GM12878 (cell line): ENCODE measurements at regions not wholly inside any gene's neighbourhood (a gene's known extent, or its start where the extent isn't known, plus 50 kb on each side); places are given as distances from the start of the nearest gene placed in this dataset.

Experiments
- ATAC-seq: fragments of 200-7000 bp; cut with Tn5 transposase; 3 replicates; pipeline ENCODE4 v1.9.1; 2020; ENCODE audit warnings: mild to moderate bottlenecking, moderate library complexity
- BruUV-seq: library from RNA; stranded (reverse); fragments of 400-500 nt; replicated peaks from 2 replicates; lab custom pipeline; 2021; lab: Mats Ljungman, UMichigan
- CTCF ChIA-PET: fragments of 300-600 bp; sonication (Branson Sonifier 250); formaldehyde crosslinking; extraction: SDS; loops from one replicate; lab custom pipeline; 2021; ENCODE audit warnings: inconsistent platforms; lab: Yijun Ruan, JAX
- POLR2A ChIA-PET: fragments of 350-600 bp; formaldehyde crosslinking; extraction: SDS; loops from one replicate; lab custom pipeline; 2021; ENCODE audit warnings: inconsistent platforms; lab: Charles Lee
- RAD21 ChIA-PET: fragments of 300-600 bp; sonication (Branson Sonifier 250); formaldehyde crosslinking; loops from one replicate; lab custom pipeline; 2023; ENCODE audit warnings: antibody characterized with exemption; ENCODE audit not compliant: unreplicated experiment; lab: Charles Lee
- SMC1A ChIA-PET: fragments of 300-600 bp; sonication (Branson Sonifier 250); formaldehyde crosslinking; loops from one replicate; lab custom pipeline; 2023; ENCODE audit not compliant: unreplicated experiment, uncharacterized antibody; lab: Charles Lee
- DNase-seq: peaks from one replicate; pipeline ENCODE4 v3.0.0-alpha.2; 2011; ENCODE audit warnings: low read depth, low spot score
- FAIRE-seq: peaks from 3 replicates; lab custom pipeline; 2011; peaks lifted over from hg19 to GRCh38; lab: Jason Lieb, UNC
- H2AFZ ChIP-seq: 2 replicates; pipeline ENCODE4 v1.6.0; 2011; ENCODE audit warnings: low read depth, low read length, control low read depth; ENCODE audit not compliant: control insufficient read depth
- H3K27ac ChIP-seq: 2 replicates; pipeline ENCODE4 v1.5.1; 2011; ENCODE audit warnings: control low read depth; ENCODE audit not compliant: control insufficient read depth, insufficient read depth
- H3K27me3 ChIP-seq, 2 experiments: replicated peaks in 1 of 2; 2 replicates each; pipeline versions ENCODE4 v1.6.0 to v1.6.1; 2011; ENCODE audit warnings: low read length in 1 of 2; ENCODE audit not compliant: control insufficient read depth in 2 of 2, insufficient read depth in 2 of 2
- H3K36me3 ChIP-seq, 2 experiments: 2 replicates each; pipeline ENCODE4 v1.5.1; 2011; ENCODE audit warnings: low read length in 1 of 2; ENCODE audit not compliant: control insufficient read depth in 2 of 2, insufficient read depth in 2 of 2
- H3K4me1 ChIP-seq: 2 replicates; pipeline ENCODE4 v1.6.1; 2011; ENCODE audit warnings: mild to moderate bottlenecking, low read length, moderate library complexity, mixed read lengths; ENCODE audit not compliant: control insufficient read depth, insufficient read depth
- H3K4me2 ChIP-seq: 2 replicates; pipeline ENCODE4 v1.6.0; 2011; ENCODE audit warnings: control low read depth; ENCODE audit not compliant: control insufficient read depth, insufficient read depth
- H3K4me3 ChIP-seq: fragments of 200-600 bp; sonication (generic); 2 replicates; pipeline ENCODE4 v1.5.1; 2016
- H3K79me2 ChIP-seq: 2 replicates; pipeline ENCODE4 v1.6.0; 2011; ENCODE audit warnings: low read length; ENCODE audit not compliant: control insufficient read depth, insufficient read depth
- H3K9ac ChIP-seq: 2 replicates; pipeline ENCODE4 v1.8.0; 2011; ENCODE audit warnings: low read length, control low read depth, mixed read lengths; ENCODE audit not compliant: control insufficient read depth, insufficient read depth
- H3K9me3 ChIP-seq: replicated peaks from 3 replicates; pipeline ENCODE4 v1.5.1; 2011; ENCODE audit warnings: mild to moderate bottlenecking, low read length; ENCODE audit not compliant: control insufficient read depth, insufficient read depth
- H4K20me1 ChIP-seq: 2 replicates; pipeline ENCODE4 v1.6.0; 2011; ENCODE audit not compliant: control insufficient read depth, insufficient read depth
- ASH2L ChIP-seq: fragments of 300-600, 200-600 bp; sonication (generic); IDR thresholded peaks from 2 replicates; pipeline ENCODE4 v1.6.1; 2017; ENCODE audit warnings: low read depth, mild to moderate bottlenecking, borderline replicate concordance
- CEBPZ ChIP-seq: fragments of 150-350 bp; IDR thresholded peaks from 2 replicates; pipeline ENCODE4 v1.6.1; 2016; ENCODE audit warnings: low read depth, low read length
- CHD2 ChIP-seq: IDR thresholded peaks from 2 replicates; pipeline ENCODE4 v1.6.1; 2011; ENCODE audit warnings: low read depth, low read length, improper control_type of control experiment, borderline replicate concordance
- CREB1 ChIP-seq: IDR thresholded peaks from 2 replicates; pipeline ENCODE4 v1.6.1; 2012; ENCODE audit warnings: low read depth, mild to moderate bottlenecking, inconsistent platforms
- EP300 ChIP-seq, 2 experiments: fragments of 150-350 bp in 1 of 2; IDR thresholded peaks; 2 replicates each; pipeline ENCODE4 v1.6.1; 2011 to 2012; ENCODE audit warnings: low read depth in 2 of 2, low read length in 2 of 2, borderline replicate concordance in 1 of 2, improper control_type of control experiment in 1 of 2, inconsistent platforms in 1 of 2; ENCODE audit not compliant: control insufficient read depth in 1 of 2
- JUND ChIP-seq: IDR thresholded peaks from 2 replicates; pipeline ENCODE4 v1.6.1; 2012; ENCODE audit warnings: low read depth, mild to moderate bottlenecking, low read length, improper control_type of control experiment, moderate library complexity
- NRF1 ChIP-seq: conservative IDR thresholded peaks from 2 replicates; pipeline ENCODE4 v1.6.1; 2011; ENCODE audit warnings: mild to moderate bottlenecking, low read depth, low read length, improper control_type of control experiment
- RELB ChIP-seq: fragments of 450-650 bp; IDR thresholded peaks from 2 replicates; pipeline ENCODE4 v1.6.1; 2017; ENCODE audit warnings: low read depth, mild to moderate bottlenecking, moderate library complexity
- SIN3A ChIP-seq: IDR thresholded peaks from 2 replicates; pipeline ENCODE4 v1.6.1; 2012; ENCODE audit warnings: low read depth, low read length, improper control_type of control experiment
- TAF1 ChIP-seq: IDR thresholded peaks from 2 replicates; pipeline ENCODE4 v1.6.1; 2011; ENCODE audit warnings: mild to moderate bottlenecking, low read depth, low read length, borderline replicate concordance
- ZNF622 ChIP-seq: fragments of 450-650 bp; IDR thresholded peaks from 2 replicates; pipeline ENCODE4 v1.6.1; 2017; ENCODE audit warnings: mild to moderate bottlenecking, inconsistent platforms
- WGBS: methylation state at CpG from one replicate; pipeline ENCODE4 v1.1.6; 2016; ENCODE audit warnings: low lambda C conversion rate; ENCODE audit not compliant: insufficient replicate concordance, insufficient coverage; ENCODE audit errors: missing lambda C conversion rate; 5-methylcytosine and 5-hydroxymethylcytosine counted together
- in situ Hi-C: fragments of 300-500 bp; cut with MboI; formaldehyde crosslinking; loops from 9 replicates; pipeline ENCODE4 v1.14.3; 2018; ENCODE audit warnings: mixed read lengths
- intact Hi-C: fragments of 100-400 bp; cut with micrococcal nuclease; formaldehyde crosslinking; loops from one replicate; pipeline ENCODE4 v1.14.2; 2022; ENCODE audit not compliant: unreplicated experiment

- no peak for TF ChIP-seq CEBPZ
- TF ChIP-seq JUND = no peak
- no peak for TF ChIP-seq CREB1
- no peak for TF ChIP-seq SIN3A
- TF ChIP-seq RELB = no peak
- no peak for TF ChIP-seq ASH2L
Observed at GRCh38 chr11:16561150-16561549, 177.3 kb upstream of the C11orf58 start (continued).

GRCh38 chr11:16558494-16558893, 180.0 kb upstream of the C11orf58 start:
- H3K36me3 ChIP-seq = no peaks in the 10 kb centered on the region
- H3K4me2 ChIP-seq = no peak overlapping the region
- ChIA-PET SMC1A (no interaction called here), RAD21 (no interaction called here), POLR2A (no interaction called here), CTCF (no interaction called here)
- H3K27me3 ChIP-seq = no peaks in the 10 kb centered on the region
- ATAC-seq (no peak), DNase-seq (no peak), FAIRE-seq (no peak)
- H3K27ac ChIP-seq = no peak overlapping the region
- WGBS = 0% methylated on average over 1 of the region's 1 CpG
- H3K4me3 ChIP-seq = no peak overlapping the region
- H3K4me1 ChIP-seq = no peaks in the 10 kb centered on the region
- no peaks in the 10 kb centered on the region for H3K9me3 ChIP-seq
- intact Hi-C loops = no loop called here
- in situ Hi-C loops = no loop called here
- H2AFZ ChIP-seq = no peak overlapping the region
- H3K9ac ChIP-seq = no peak overlapping the region
- no peaks in the 10 kb centered on the region for H3K79me2 ChIP-seq
- no TSS peak for BruUV-seq
- H4K20me1 ChIP-seq = no peaks in the 10 kb centered on the region
- no peak for TF ChIP-seq EP300 (IDR thresholded peaks at IDR 0.05; ENCODE audit: borderline replicate concordance in 1 of 2, control insufficient read depth in 1 of 2, low read depth in 2 of 2, low read length in 2 of 2)
- no peak for TF ChIP-seq ZNF622
- TF ChIP-seq NRF1 = no peak
- TF ChIP-seq RELB = no peak
- TF ChIP-seq CHD2 = no peak
- no peak for TF ChIP-seq CEBPZ
- no peak for TF ChIP-seq TAF1
